Mesenchymal stem cell (in vitro differentiated cells and primary cell): ENCODE measurements at regions not wholly inside any gene's neighbourhood (a gene's known extent, or its start where the extent isn't known, plus 50 kb on each side); places are given as distances from the start of the nearest gene placed in this dataset.

ENCODE experiments used
- DNase-seq: peaks from one replicate; pipeline ENCODE4 v3.0.0-alpha.2; 2013
- H2AFZ ChIP-seq: one replicate; pipeline ENCODE4 v1.6.1; 2013; ENCODE audit warnings: low read depth, mild to moderate bottlenecking, control low read depth, inconsistent platforms, low read length, moderate library complexity
- H2AK5ac ChIP-seq: 2 replicates; pipeline ENCODE4 v1.6.1; 2013; ENCODE audit warnings: low read length, moderate library complexity, mild to moderate bottlenecking, inconsistent platforms; ENCODE audit not compliant: severe bottlenecking
- H2BK120ac ChIP-seq: one replicate; pipeline ENCODE4 v1.6.1; 2013; ENCODE audit warnings: low read depth, mild to moderate bottlenecking, inconsistent platforms, low read length, moderate library complexity
- H2BK12ac ChIP-seq, 2 experiments: one replicate each; pipeline ENCODE4 v1.6.1; 2013; ENCODE audit warnings: inconsistent platforms in 2 of 2, low read length in 2 of 2, mild to moderate bottlenecking in 2 of 2, moderate library complexity in 2 of 2, control low read depth in 1 of 2
- H2BK15ac ChIP-seq: one replicate; pipeline ENCODE4 v1.6.1; 2013; ENCODE audit warnings: mild to moderate bottlenecking, low read depth, inconsistent platforms; ENCODE audit not compliant: poor library complexity, severe bottlenecking
- H2BK5ac ChIP-seq: 2 replicates; pipeline ENCODE4 v1.6.1; 2013; ENCODE audit warnings: low read depth, mild to moderate bottlenecking, low read length, control low read depth, inconsistent platforms; ENCODE audit not compliant: poor library complexity, severe bottlenecking
- H3K14ac ChIP-seq, 2 experiments: one replicate each; pipeline ENCODE4 v1.6.1; 2013; ENCODE audit warnings: inconsistent platforms in 2 of 2, low read length in 2 of 2, control low read depth in 1 of 2, mild to moderate bottlenecking in 1 of 2, moderate library complexity in 1 of 2
- H3K18ac ChIP-seq, 2 experiments: one replicate each; pipeline ENCODE4 v1.6.1; 2013; ENCODE audit warnings: inconsistent platforms in 2 of 2, low read length in 2 of 2, control low read depth in 1 of 2, low read depth in 1 of 2, mild to moderate bottlenecking in 1 of 2
- H3K23ac ChIP-seq, 2 experiments: one replicate each; pipeline ENCODE4 v1.6.1; 2013; ENCODE audit warnings: inconsistent platforms in 2 of 2, low read length in 2 of 2, mild to moderate bottlenecking in 2 of 2, moderate library complexity in 2 of 2, control low read depth in 1 of 2
- H3K27ac ChIP-seq: 2 replicates; pipeline ENCODE4 v1.5.1; 2013; ENCODE audit warnings: mild to moderate bottlenecking, moderate library complexity, low read length, control low read depth, inconsistent platforms; ENCODE audit not compliant: poor library complexity, severe bottlenecking
- H3K27me3 ChIP-seq, 2 experiments: 2 replicates each; pipeline versions ENCODE4 v1.6.1 to v1.7.0; 2013; ENCODE audit warnings: low read length in 2 of 2, mild to moderate bottlenecking in 2 of 2, moderate library complexity in 2 of 2, control low read depth in 1 of 2, inconsistent platforms in 1 of 2; ENCODE audit not compliant: control insufficient read depth in 1 of 2, insufficient read depth in 1 of 2
- H3K36me3 ChIP-seq, 2 experiments: 2 replicates each; pipeline versions ENCODE4 v1.6.1 to v1.7.0; 2013; ENCODE audit warnings: low read length in 2 of 2, control low read depth in 1 of 2, inconsistent platforms in 1 of 2, low read depth in 1 of 2, mild to moderate bottlenecking in 1 of 2; ENCODE audit not compliant: insufficient read depth in 2 of 2, control insufficient read depth in 1 of 2
- H3K4ac ChIP-seq, 2 experiments: one replicate each; pipeline ENCODE4 v1.6.1; 2013; ENCODE audit warnings: inconsistent platforms in 2 of 2, low read length in 2 of 2, mild to moderate bottlenecking in 2 of 2, moderate library complexity in 2 of 2, control low read depth in 1 of 2, low read depth in 1 of 2
- H3K4me1 ChIP-seq: 2 replicates; pipeline ENCODE4 v1.6.1; 2013; ENCODE audit warnings: low read depth, low read length, control low read depth; ENCODE audit not compliant: control insufficient read depth, insufficient read depth
- H3K4me2 ChIP-seq: 2 replicates; pipeline ENCODE4 v1.6.1; 2013; ENCODE audit warnings: low read length, mild to moderate bottlenecking, inconsistent platforms; ENCODE audit not compliant: poor library complexity, severe bottlenecking
- H3K4me3 ChIP-seq, 2 experiments: 2 replicates each; pipeline versions ENCODE4 v1.5.1 to v1.7.0; 2013; ENCODE audit warnings: low read length in 2 of 2, mild to moderate bottlenecking in 2 of 2, control low read depth in 1 of 2, low read depth in 1 of 2; ENCODE audit not compliant: insufficient read depth in 1 of 2
- H3K79me1 ChIP-seq: replicated peaks from 2 replicates; pipeline ENCODE4 v1.6.1; 2013; ENCODE audit warnings: mild to moderate bottlenecking, control low read depth, low read length, inconsistent platforms; ENCODE audit not compliant: poor library complexity, severe bottlenecking
- H3K9ac ChIP-seq: 2 replicates; pipeline ENCODE4 v1.7.0; 2013; ENCODE audit warnings: mild to moderate bottlenecking, low read length, moderate library complexity
- H3K9me3 ChIP-seq: 2 replicates; pipeline ENCODE4 v1.7.0; 2013; ENCODE audit warnings: mild to moderate bottlenecking, low read length; ENCODE audit not compliant: control insufficient read depth
- H4K8ac ChIP-seq: one replicate; pipeline ENCODE4 v1.6.1; 2013; ENCODE audit warnings: inconsistent platforms, mild to moderate bottlenecking, low read length, moderate library complexity
- H4K91ac ChIP-seq: one replicate; pipeline ENCODE4 v1.6.1; 2013; ENCODE audit warnings: mild to moderate bottlenecking, low read length, inconsistent platforms
- WGBS: methylation state at CpG from one replicate; pipeline ENCODE4 v1.1.7; 2013; ENCODE audit warnings: mixed read lengths; 5-methylcytosine and 5-hydroxymethylcytosine counted together

GRCh38 chr16:59090541-59090940, 356.4 kb upstream of the GOT2 start:
- Histone ChIP-seq H3K4me2 (no peak overlapping the region), H3K27ac (no peak overlapping the region), H3K4ac (no peak overlapping the region), H2AK5ac (no peak overlapping the region), H3K14ac (no peak overlapping the region), H3K4me1 (no peaks in the 10 kb centered on the region), H2AFZ (no peak overlapping the region), H4K8ac (no peak overlapping the region), H3K4me3 (no peak overlapping the region), H3K9me3 (no peaks in the 10 kb centered on the region), H3K36me3 (no peaks in the 10 kb centered on the region), H3K27me3 (no peaks in the 10 kb centered on the region), H3K9ac (no peak overlapping the region), H3K18ac (no peak overlapping the region), H3K23ac (no peak overlapping the region), H2BK5ac (no peak overlapping the region), H3K79me1 (no peaks in the 10 kb centered on the region), H2BK120ac (no peak overlapping the region), H2BK15ac (no peak overlapping the region), H2BK12ac (no peak overlapping the region), H4K91ac (no peak overlapping the region)
- WGBS: 79% methylated on average over 1 of the region's 1 CpG
- DNase-seq: no peak

GRCh38 chr16:59088431-59088830, 354.3 kb upstream of the GOT2 start:
- H3K4ac ChIP-seq: no peak overlapping the region
- no peak overlapping the region for H3K4me3 ChIP-seq
- H4K8ac ChIP-seq: no peak overlapping the region
- H3K27ac ChIP-seq: no peak overlapping the region
- no peak overlapping the region for H3K4me2 ChIP-seq
- H2BK12ac ChIP-seq: no peak overlapping the region
- H2BK5ac ChIP-seq: no peak overlapping the region
- no peaks in the 10 kb centered on the region for H3K4me1 ChIP-seq
- no peak for DNase-seq
- no peak overlapping the region for H3K23ac ChIP-seq
- no peaks in the 10 kb centered on the region for H3K27me3 ChIP-seq
- no peaks in the 10 kb centered on the region for H3K36me3 ChIP-seq
- H2AFZ ChIP-seq: no peak overlapping the region
- H3K9me3 ChIP-seq: no peaks in the 10 kb centered on the region
- no peak overlapping the region for H3K14ac ChIP-seq
- H4K91ac ChIP-seq: no peak overlapping the region
- H3K79me1 ChIP-seq: no peaks in the 10 kb centered on the region
- WGBS: 95% methylated on average over 8 of the region's 8 CpGs
- no peak overlapping the region for H2AK5ac ChIP-seq
- no peak overlapping the region for H3K9ac ChIP-seq
- H2BK120ac ChIP-seq: no peak overlapping the region
- H2BK15ac ChIP-seq: no peak overlapping the region
- H3K18ac ChIP-seq: no peak overlapping the region

GRCh38 chr16:59087641-59088040, 353.5 kb upstream of the GOT2 start:
- no peak overlapping the region for H2BK120ac ChIP-seq
- H2BK5ac ChIP-seq: no peak overlapping the region
- no peak overlapping the region for H3K4me2 ChIP-seq
- H4K8ac ChIP-seq: no peak overlapping the region
- H3K36me3 ChIP-seq: no peaks in the 10 kb centered on the region
- H4K91ac ChIP-seq: no peak overlapping the region
- no peaks in the 10 kb centered on the region for H3K27me3 ChIP-seq
- no peak overlapping the region for H2BK15ac ChIP-seq
- no peak overlapping the region for H3K27ac ChIP-seq
- H3K9ac ChIP-seq: no peak overlapping the region
- no peak overlapping the region for H3K23ac ChIP-seq
- H2AFZ ChIP-seq: no peak overlapping the region
- H3K4me3 ChIP-seq: no peak overlapping the region
- no peak overlapping the region for H3K14ac ChIP-seq
- no peaks in the 10 kb centered on the region for H3K79me1 ChIP-seq
- H3K4me1 ChIP-seq: no peaks in the 10 kb centered on the region
- H3K18ac ChIP-seq: no peak overlapping the region
- 67% methylated on average over 2 of the region's 3 CpGs for WGBS
- no peak overlapping the region for H2BK12ac ChIP-seq
- no peak for DNase-seq
- no peak overlapping the region for H3K4ac ChIP-seq
- H2AK5ac ChIP-seq: no peak overlapping the region
- no peaks in the 10 kb centered on the region for H3K9me3 ChIP-seq

- Histone ChIP-seq H3K9ac (no peak overlapping the region), H2BK12ac (no peak overlapping the region), H2BK5ac (no peak overlapping the region), H3K4me3 (no peak overlapping the region), H4K91ac (no peak overlapping the region), H3K4ac (no peak overlapping the region), H3K27ac (peak overlapping the region; percentile 5), H3K4me2 (no peak overlapping the region), H3K9me3 (no peaks in the 10 kb centered on the region), H2AK5ac (no peak overlapping the region), H2AFZ (no peak overlapping the region), H3K27me3 (no peaks in the 10 kb centered on the region), H2BK120ac (no peak overlapping the region), H3K18ac (no peak overlapping the region), H4K8ac (no peak overlapping the region), H3K4me1 (peaks cover 2% of the 10 kb centered on the region), H3K14ac (no peak overlapping the region), H3K79me1 (no peaks in the 10 kb centered on the region), H3K23ac (no peak overlapping the region), H3K36me3 (no peaks in the 10 kb centered on the region), H2BK15ac (no peak overlapping the region)
- 21% methylated on average over 1 of the region's 1 CpG for WGBS
- no peak for DNase-seq
These were observed 333.1 kb upstream of the GOT2 start for GRCh38 chr16:59067205-59067604.
